Spleen (tissue), 11 donors: ENCODE measurements at regions not wholly inside any gene's neighbourhood (a gene's known extent, or its start where the extent isn't known, plus 50 kb on each side); places are given as distances from the start of the nearest gene placed in this dataset.

Experiments
- DNase-seq: peaks from one replicate; pipeline ENCODE4 v3.0.0-alpha.2; 2020
- H3K27ac ChIP-seq, 8 donors: fragments of 200-600 bp; sonication (generic) in 7 of 8; 1 replicate in 4 of 8; 2 replicates in 4 of 8; pipeline versions ENCODE4 v1.5.0 to v1.8.0; 2016 to 2021; ENCODE audit warnings: inconsistent platforms in 4 of 8, mild to moderate bottlenecking in 4 of 8, moderate library complexity in 1 of 8
- H3K27me3 ChIP-seq, 7 donors: fragments of 200-600 bp; sonication (generic) in 6 of 7; replicated peaks in 1 of 7; 1 replicate in 4 of 7; 2 replicates in 3 of 7; pipeline versions ENCODE4 v1.5.0 to v1.8.0; 2016 to 2021; ENCODE audit warnings: inconsistent platforms in 3 of 7, mild to moderate bottlenecking in 1 of 7
- H3K36me3 ChIP-seq, 6 donors: fragments of 200-600 bp; sonication (generic) in 5 of 6; 1 replicate in 4 of 6; 2 replicates in 2 of 6; pipeline versions ENCODE4 v1.5.0 to v1.8.0; 2016 to 2021; ENCODE audit warnings: inconsistent platforms in 2 of 6
- H3K4me1 ChIP-seq, 6 donors: fragments of 200-600 bp; sonication (generic) in 5 of 6; 1 replicate in 3 of 6; 2 replicates in 3 of 6; pipeline versions ENCODE4 v1.5.0 to v1.8.0; 2016 to 2021; ENCODE audit warnings: inconsistent platforms in 3 of 6
- H3K4me3 ChIP-seq, 8 donors: fragments of 200-600 bp; sonication (generic) in 7 of 8; 1 replicate in 4 of 8; 2 replicates in 4 of 8; pipeline versions ENCODE4 v1.5.0 to v1.8.0; 2016 to 2021; ENCODE audit warnings: inconsistent platforms in 4 of 8, mild to moderate bottlenecking in 4 of 8, moderate library complexity in 2 of 8
- H3K9me3 ChIP-seq, 8 donors: fragments of 200-600 bp; sonication (generic) in 7 of 8; 1 replicate in 4 of 8; 2 replicates in 4 of 8; pipeline versions ENCODE4 v1.5.0 to v1.8.0; 2016 to 2021; ENCODE audit warnings: inconsistent platforms in 4 of 8
- CTCF ChIP-seq, 11 experiments: fragments of 200-600 bp in 7 of 11; fragments of 450-650 bp in 4 of 11; sonication (generic) in 4 of 11; IDR thresholded peaks in 8 of 11; conservative IDR thresholded peaks in 3 of 11; 1 replicate in 7 of 11; 2 replicates in 4 of 11; pipeline versions ENCODE4 v1.4.0 to v1.8.0; 2016 to 2021; ENCODE audit warnings: antibody characterized with exemption in 11 of 11, inconsistent platforms in 4 of 11, mild to moderate bottlenecking in 1 of 11
- POLR2A ChIP-seq, 3 donors: fragments of 450-650 bp; IDR thresholded peaks; one replicate each; pipeline ENCODE4 v1.5.1; 2017; ENCODE audit warnings: antibody characterized with exemption in 3 of 3, mild to moderate bottlenecking in 1 of 3
- POLR2AphosphoS5 ChIP-seq, 3 donors: sonication (generic); formaldehyde crosslinking; IDR thresholded peaks; one replicate each; pipeline ENCODE4 v1.5.1; 2017; ENCODE audit warnings: antibody characterized with exemption in 3 of 3
- WGBS, 5 donors: extraction: QIAGEN DNeasy Blood & Tissue Kit in 3 of 5; methylation state at CpG; one replicate each; pipeline versions ENCODE4 v1.1.5 to v1.1.7; 2013 to 2018; 5-methylcytosine and 5-hydroxymethylcytosine counted together
- intact Hi-C: fragments of 100-400 bp; cut with DNase I; formaldehyde crosslinking; loops from one replicate; pipeline ENCODE4 v1.15.0; 2023; ENCODE audit warnings: low total_unique reads
- donor health status: healthy with polysubstance abuse.
- donor health status: DM: no; HTN: no; CAD: no; lungs with moderate emphysema.
- donor health status: DM: no; HTN: no; CAD: no.
- donor health status: Bipolar disorder and iron deficiency.
- donor health status: healthy.
- donor health status: DM: no; HTN: no; CAD: no.
- donor health status: DM: yes; HTN: yes; CAD: no.

- whole genome bisulfite sequencing, 5 donors: 53 to 65% (median 60%) methylated on average over 5 of the region's 5 CpGs
Measured at GRCh38 chr10:58010073-58010702, 257.5 kb downstream of the IPMK start.

GRCh38 chr10:58003945-58004344 lies 263.7 kb downstream of the IPMK start:
- no peak for TF ChIP-seq POLR2A (IDR thresholded peaks at IDR 0.05)
- no peak for TF ChIP-seq POLR2AphosphoS5 (IDR thresholded peaks at IDR 0.05)
- no peak for TF ChIP-seq CTCF (IDR thresholded peaks at IDR 0.05 in 8 of 11, conservative IDR thresholded peaks at IDR 0.05 in 3 of 11)
- 41 to 63% (median 54%) methylated on average over 2 of the region's 2 CpGs for WGBS, 5 donors
- no peaks in the 10 kb centered on the region for H3K27me3 ChIP-seq
- H3K4me1 ChIP-seq: no peaks in the 10 kb centered on the region
- no peaks in the 10 kb centered on the region for H3K36me3 ChIP-seq
- no peak for DNase-seq
- no peak overlapping the region for H3K4me3 ChIP-seq
- H3K9me3 ChIP-seq: no peaks in the 10 kb centered on the region
- no peak overlapping the region for H3K27ac ChIP-seq
- intact Hi-C loops: no loop called here

More at GRCh38 chr10:58010073-58010702, 257.5 kb downstream of the IPMK start:
- Histone ChIP-seq H3K4me1 (no peaks in the 10 kb centered on the region), H3K27ac (no peak overlapping the region), H3K4me3 (no peak overlapping the region), H3K36me3 (no peaks in the 10 kb centered on the region), H3K27me3 (no peaks in the 10 kb centered on the region), H3K9me3 (no peaks in the 10 kb centered on the region)
- TF ChIP-seq POLR2A (IDR thresholded peaks at IDR 0.05): no peak
- TF ChIP-seq POLR2AphosphoS5 (IDR thresholded peaks at IDR 0.05): no peak
- TF ChIP-seq CTCF (IDR thresholded peaks at IDR 0.05 in 8 of 11, conservative IDR thresholded peaks at IDR 0.05 in 3 of 11): no peak
- DNase-seq: no peak
- intact Hi-C loops: no loop called here

GRCh38 chr10:58001159-58001558 lies 266.5 kb downstream of the IPMK start:
- Histone ChIP-seq H3K4me3 (no peak overlapping the region), H3K9me3 (no peaks in the 10 kb centered on the region), H3K27me3 (no peaks in the 10 kb centered on the region), H3K27ac (no peak overlapping the region), H3K36me3 (no peaks in the 10 kb centered on the region), H3K4me1 (no peaks in the 10 kb centered on the region)
- DNase-seq: no peak
- TF ChIP-seq POLR2AphosphoS5 (IDR thresholded peaks at IDR 0.05) (no peak), CTCF (IDR thresholded peaks at IDR 0.05 in 8 of 11, conservative IDR thresholded peaks at IDR 0.05 in 3 of 11) (no peak), POLR2A (IDR thresholded peaks at IDR 0.05) (no peak)
- intact Hi-C loops: no loop called here
- whole genome bisulfite sequencing, 5 donors: 70 to 87% (median 83%) methylated on average over 3 of the region's 3 CpGs

GRCh38 chr10:57996536-57996935 lies 271.2 kb downstream of the IPMK start:
- Histone ChIP-seq H3K9me3 (no peaks in the 10 kb centered on the region), H3K36me3 (no peaks in the 10 kb centered on the region), H3K4me3 (no peak overlapping the region), H3K27ac (no peak overlapping the region), H3K4me1 (no peaks in the 10 kb centered on the region), H3K27me3 (no peaks in the 10 kb centered on the region)
- TF ChIP-seq POLR2AphosphoS5 (IDR thresholded peaks at IDR 0.05) (no peak), CTCF (IDR thresholded peaks at IDR 0.05 in 8 of 11, conservative IDR thresholded peaks at IDR 0.05 in 3 of 11) (no peak), POLR2A (IDR thresholded peaks at IDR 0.05) (no peak)
- intact Hi-C loops: no loop called here
- WGBS, 5 donors: 79 to 89% (median 85%) methylated on average over 2 of the region's 2 CpGs
- DNase-seq: no peak
